PFSK-1 (cell line): ENCODE measurements at regions not wholly inside any gene's neighbourhood (a gene's known extent, or its start where the extent isn't known, plus 50 kb on each side); places are given as distances from the start of the nearest gene placed in this dataset.

ENCODE experiments used
- FOXP2 ChIP-seq: optimal IDR thresholded peaks from 2 replicates; pipeline ENCODE3; 2011; ENCODE audit warnings: borderline replicate concordance, control low read depth, inconsistent platforms; ENCODE audit not compliant: insufficient read depth; ENCODE audit errors: extremely low read length, extremely low read depth
- POLR2AphosphoS5 ChIP-seq: IDR thresholded peaks from 2 replicates; pipeline ENCODE4 v1.6.1; 2012; ENCODE audit warnings: low read depth, mild to moderate bottlenecking, control low read depth, low read length, moderate library complexity
- REST ChIP-seq, 2 experiments: IDR thresholded peaks; 2 replicates each; pipeline versions ENCODE4 v1.6.1 to v1.8.0; 2011 to 2012; ENCODE audit warnings: low read depth in 2 of 2, low read length in 2 of 2, control low read depth in 1 of 2, inconsistent platforms in 1 of 2, mild to moderate bottlenecking in 1 of 2, moderate library complexity in 1 of 2; ENCODE audit not compliant: insufficient read depth in 1 of 2
- SIN3A ChIP-seq: IDR thresholded peaks from 2 replicates; pipeline ENCODE4 v1.6.1; 2012; ENCODE audit warnings: mild to moderate bottlenecking, low read length, moderate library complexity, borderline replicate concordance; ENCODE audit not compliant: insufficient read depth
- TAF1 ChIP-seq: IDR thresholded peaks from 2 replicates; pipeline ENCODE4 v1.6.1; 2012; ENCODE audit warnings: low read length, control low read depth, borderline replicate concordance; ENCODE audit not compliant: insufficient read depth

GRCh38 chr2:134035605-134036370 is 218.1 kb upstream of the MGAT5 start:
- TF ChIP-seq REST (IDR thresholded peaks at IDR 0.05; ENCODE audit: insufficient read depth in 1 of 2, low read depth in 2 of 2, low read length in 2 of 2) (no peak), POLR2AphosphoS5 (no peak), TAF1 (no peak), SIN3A (no peak), FOXP2 (no peak)

- TF ChIP-seq TAF1 (no peak), SIN3A (no peak)
These were observed 213.8 kb upstream of the MGAT5 start for GRCh38 chr2:134039912-134040581.

- TF ChIP-seq REST (IDR thresholded peaks at IDR 0.05; ENCODE audit: insufficient read depth in 1 of 2, low read depth in 2 of 2, low read length in 2 of 2): no peak
- no peak for TF ChIP-seq FOXP2
- TF ChIP-seq SIN3A: no peak
- no peak for TF ChIP-seq POLR2AphosphoS5
- no peak for TF ChIP-seq TAF1
These were observed 212.0 kb upstream of the MGAT5 start for GRCh38 chr2:134041877-134042276.

- TF ChIP-seq FOXP2 (no peak), TAF1 (no peak), REST (IDR thresholded peaks at IDR 0.05; ENCODE audit: insufficient read depth in 1 of 2, low read depth in 2 of 2, low read length in 2 of 2) (no peak), POLR2AphosphoS5 (no peak), SIN3A (no peak)
These were observed 201.7 kb upstream of the MGAT5 start for GRCh38 chr2:134052173-134052572.

GRCh38 chr2:134056173-134056572 is 197.7 kb upstream of the MGAT5 start:
- TF ChIP-seq SIN3A: no peak
- no peak for TF ChIP-seq POLR2AphosphoS5
- TF ChIP-seq FOXP2: no peak
- no peak for TF ChIP-seq TAF1
- no peak for TF ChIP-seq REST (IDR thresholded peaks at IDR 0.05; ENCODE audit: insufficient read depth in 1 of 2, low read depth in 2 of 2, low read length in 2 of 2)
